ENCODE measurements at regions not wholly inside any gene's neighbourhood (a gene's known extent, or its start where the extent isn't known, plus 50 kb on each side); places are given as distances from the start of the nearest gene placed in this dataset.

- no peaks in the 10 kb centered on the region for H3K36me3 ChIP-seq (ENCODE audit: control insufficient read depth, insufficient read depth, low read length)
- DNase-seq (ENCODE audit: low read depth) (no peak), FAIRE-seq (no peak)
- peaks cover 1% of the 10 kb centered on the region for H3K27me3 ChIP-seq (ENCODE audit: control insufficient read depth, insufficient read depth, low read length)
- TF ChIP-seq CTCF (IDR thresholded peaks at IDR 0.05; ENCODE audit: insufficient read depth, low read length, severe bottlenecking) = no peak
- no peak overlapping the region for H3K4me3 ChIP-seq (ENCODE audit: low read depth, low read length)
Observed at GRCh38 chr14:26860111-26860510, 262.3 kb upstream of the NOVA1 start.

- no peak for FAIRE-seq
- peak; percentile 71 for DNase-seq (ENCODE audit: low read depth)
- Histone ChIP-seq H3K27me3 (ENCODE audit: control insufficient read depth, insufficient read depth, low read length) (peaks cover 3% of the 10 kb centered on the region), H3K4me3 (ENCODE audit: low read depth, low read length) (no peak overlapping the region), H3K36me3 (ENCODE audit: control insufficient read depth, insufficient read depth, low read length) (no peaks in the 10 kb centered on the region)
- no peak for TF ChIP-seq CTCF (IDR thresholded peaks at IDR 0.05; ENCODE audit: insufficient read depth, low read length, severe bottlenecking)
Observed at GRCh38 chr14:26863736-26864135, 265.9 kb upstream of the NOVA1 start.

GRCh38 chr14:26866721-26867120 lies 268.9 kb upstream of the NOVA1 start:
- no peak for TF ChIP-seq CTCF (IDR thresholded peaks at IDR 0.05; ENCODE audit: insufficient read depth, low read length, severe bottlenecking)
- H3K36me3 ChIP-seq (ENCODE audit: control insufficient read depth, insufficient read depth, low read length) = no peaks in the 10 kb centered on the region
- no peak for FAIRE-seq
- H3K4me3 ChIP-seq (ENCODE audit: low read depth, low read length) = no peak overlapping the region
- H3K27me3 ChIP-seq (ENCODE audit: control insufficient read depth, insufficient read depth, low read length) = peaks cover 7% of the 10 kb centered on the region
- DNase-seq (ENCODE audit: low read depth) = no peak

- peak; percentile 64 for DNase-seq (ENCODE audit: low read depth)
- FAIRE-seq = no peak
- TF ChIP-seq CTCF (IDR thresholded peaks at IDR 0.05; ENCODE audit: insufficient read depth, low read length, severe bottlenecking) = no peak
Observed at GRCh38 chr14:26867171-26867757, 269.4 kb upstream of the NOVA1 start.

GRCh38 chr14:26870096-26870495 lies 272.3 kb upstream of the NOVA1 start:
- no peak for TF ChIP-seq CTCF (IDR thresholded peaks at IDR 0.05; ENCODE audit: insufficient read depth, low read length, severe bottlenecking)
- H3K4me3 ChIP-seq (ENCODE audit: low read depth, low read length) = no peak overlapping the region
- peaks cover 7% of the 10 kb centered on the region for H3K27me3 ChIP-seq (ENCODE audit: control insufficient read depth, insufficient read depth, low read length)
- FAIRE-seq = no peak
- DNase-seq (ENCODE audit: low read depth) = no peak
- H3K36me3 ChIP-seq (ENCODE audit: control insufficient read depth, insufficient read depth, low read length) = no peaks in the 10 kb centered on the region

More at GRCh38 chr14:26867171-26867757, 269.4 kb upstream of the NOVA1 start:
- Histone ChIP-seq H3K4me3 (ENCODE audit: low read depth, low read length) (no peak overlapping the region), H3K27me3 (ENCODE audit: control insufficient read depth, insufficient read depth, low read length) (peaks cover 7% of the 10 kb centered on the region), H3K36me3 (ENCODE audit: control insufficient read depth, insufficient read depth, low read length) (no peaks in the 10 kb centered on the region)

All from bronchial epithelial cell (primary cell).